ENCODE measurements at regions not wholly inside any gene's neighbourhood (a gene's known extent, or its start where the extent isn't known, plus 50 kb on each side); places are given as distances from the start of the nearest gene placed in this dataset.
"Not testable (repeated sequence)": the region's sequence is repeated elsewhere in the genome, so short reads cannot be mapped to it uniquely, and the experiment has no call there.

DNA sequence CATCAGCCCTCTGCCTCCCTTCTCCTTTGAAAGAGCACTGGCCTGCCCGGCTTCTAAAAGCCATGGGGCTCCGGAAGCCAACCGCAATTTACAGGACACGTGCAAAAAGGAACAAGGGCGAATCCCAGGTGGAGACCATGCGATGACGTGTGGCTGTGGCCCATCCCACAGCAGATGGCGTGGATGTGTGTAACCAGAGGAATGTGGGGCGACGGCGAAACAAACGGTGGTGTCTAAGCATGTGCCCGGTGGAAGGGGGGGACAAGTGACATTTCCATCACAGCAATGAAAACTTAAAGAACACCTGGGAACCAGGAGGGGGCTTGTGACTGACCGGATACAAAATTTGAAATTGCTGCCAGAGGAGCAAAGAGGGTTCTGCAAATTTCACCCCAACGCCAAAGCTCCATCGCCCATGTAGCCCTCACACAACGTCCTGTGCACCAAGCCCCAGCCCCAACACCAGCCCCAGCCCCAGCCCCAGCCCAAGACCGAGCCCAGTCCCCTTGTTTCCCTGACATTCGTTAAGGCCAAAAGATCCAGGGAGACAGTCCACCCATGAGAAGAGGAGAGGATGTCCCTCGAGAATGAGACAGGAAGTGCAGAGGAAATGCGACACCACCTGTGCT is 159.7 kb upstream of the ZNF337 start:
- Mint-ChIP-seq H3K27me3 (peaks cover 33% of the 10 kb centered on the region), H3K36me3 (ENCODE audit: low read depth) (no peaks in the 10 kb centered on the region), H3K9me3 (no peaks in the 10 kb centered on the region), H3K4me3 (no peak overlapping the region), H3K4me1 (peaks cover 19% of the 10 kb centered on the region), H3K27ac (no peak overlapping the region)
- ChIA-PET CTCF (no interaction called here), POLR2A (no interaction called here)
- DNase-seq: no peak

DNA sequence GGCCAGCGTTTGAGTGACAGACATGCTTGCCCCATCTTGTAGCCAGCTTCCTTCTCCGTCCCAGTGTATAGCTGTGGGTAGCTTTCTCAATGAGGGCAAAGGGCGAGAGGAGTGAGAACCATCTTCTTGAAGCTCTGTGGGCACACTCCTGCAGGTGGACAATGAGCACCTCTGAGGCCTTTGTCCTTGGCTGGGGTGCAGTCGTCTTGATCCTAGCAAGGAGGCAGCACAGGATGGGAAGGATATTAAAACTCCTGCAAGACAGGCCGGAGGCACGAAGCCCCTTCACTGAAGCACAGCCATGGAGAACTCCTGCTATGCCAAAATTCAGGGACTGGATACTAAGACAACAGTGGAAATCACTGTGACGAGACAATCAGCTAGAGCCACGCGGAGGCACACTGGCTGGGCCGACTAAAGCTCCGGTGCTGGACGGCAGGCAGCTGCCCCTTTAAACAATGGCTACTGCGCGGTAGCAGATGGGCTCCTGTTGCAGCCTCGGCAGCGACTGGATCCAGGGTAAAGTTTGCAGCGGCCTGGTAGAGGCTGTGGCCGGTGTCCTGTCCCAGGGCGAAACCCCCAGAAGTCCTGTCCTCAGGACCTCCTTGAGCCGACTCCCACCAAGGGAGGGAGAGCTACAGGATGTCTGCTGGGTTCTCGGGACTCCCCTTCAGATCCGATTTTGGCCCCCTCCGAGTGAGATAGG is 159.0 kb upstream of the ZNF337 start:
- POLR2A ChIA-PET; DNase-seq; H3K9me3 Mint-ChIP-seq; H3K27ac Mint-ChIP-seq; H3K36me3 Mint-ChIP-seq (ENCODE audit: low read depth); CTCF ChIA-PET; H3K4me3 Mint-ChIP-seq: not testable (repeated sequence)
- peaks cover 13% of the 10 kb centered on the region for H3K4me1 Mint-ChIP-seq
- H3K27me3 Mint-ChIP-seq: peaks cover 25% of the 10 kb centered on the region

DNA sequence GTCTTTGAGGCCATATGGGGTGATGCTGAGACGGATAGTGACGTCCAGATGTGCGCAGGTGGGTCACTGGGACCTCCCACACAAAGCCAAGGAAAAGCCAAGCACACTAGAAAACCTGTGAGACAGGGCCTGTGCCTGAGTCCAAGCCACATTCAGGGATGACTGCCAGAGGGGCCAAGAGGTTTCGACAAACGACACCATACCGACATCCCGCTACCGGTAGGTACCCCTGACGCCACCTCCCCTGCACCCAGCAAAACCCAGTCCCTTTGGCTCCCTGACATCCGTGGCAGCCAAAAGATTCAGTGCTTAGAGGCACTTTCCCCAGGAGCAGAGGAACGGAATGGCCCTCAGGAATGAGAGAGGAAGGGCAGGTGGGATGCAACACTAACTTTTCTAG is 158.0 kb upstream of the ZNF337 start:
- H3K9me3 Mint-ChIP-seq; CTCF ChIA-PET; H3K36me3 Mint-ChIP-seq (ENCODE audit: low read depth); POLR2A ChIA-PET; DNase-seq; H3K27ac Mint-ChIP-seq: not testable (repeated sequence)
- Mint-ChIP-seq H3K27me3 (peaks cover 16% of the 10 kb centered on the region), H3K4me3 (peak overlapping the region; percentile 79), H3K4me1 (peaks cover 13% of the 10 kb centered on the region)

DNA sequence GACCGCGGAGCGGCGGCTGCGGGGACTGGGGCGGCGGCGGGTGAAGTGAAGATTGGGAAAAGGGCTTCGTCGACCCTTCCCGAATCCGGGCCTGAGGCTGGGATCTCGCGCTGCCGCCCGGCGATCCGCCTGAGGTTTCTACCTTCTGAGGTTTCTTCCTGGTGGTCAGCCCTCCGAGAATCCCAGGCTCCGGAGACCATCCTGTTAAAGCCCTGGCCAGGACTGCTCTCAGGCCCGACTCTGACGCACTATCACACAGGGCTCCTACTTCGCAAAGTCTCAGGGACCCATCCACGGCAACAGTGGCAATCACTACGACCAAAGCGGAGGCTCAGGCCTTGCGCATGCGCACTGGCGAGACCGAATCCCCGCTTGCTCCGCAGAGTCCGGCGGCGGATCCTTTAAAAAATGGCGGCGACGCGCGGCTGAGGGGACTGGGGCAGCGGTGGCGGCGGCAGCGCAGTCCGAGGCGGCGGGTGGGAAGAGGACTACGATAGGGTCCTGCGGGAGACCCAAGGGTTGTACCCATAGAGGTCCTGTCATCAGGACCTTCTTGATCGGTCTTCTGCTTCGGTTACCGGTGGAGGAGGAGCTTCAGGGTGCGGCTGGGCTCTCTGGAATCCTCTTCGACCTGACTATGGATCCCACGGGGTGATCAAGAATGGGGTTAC is 157.2 kb upstream of the ZNF337 start:
- H3K4me1 Mint-ChIP-seq: peaks cover 11% of the 10 kb centered on the region
- DNase-seq: peak; percentile 83
- CTCF ChIA-PET; POLR2A ChIA-PET; H3K9me3 Mint-ChIP-seq; H3K27me3 Mint-ChIP-seq; H3K36me3 Mint-ChIP-seq (ENCODE audit: low read depth): not testable (repeated sequence)
- peak overlapping the region; percentile 52 for H3K27ac Mint-ChIP-seq
- peak overlapping the region; percentile 79 for H3K4me3 Mint-ChIP-seq

DNA sequence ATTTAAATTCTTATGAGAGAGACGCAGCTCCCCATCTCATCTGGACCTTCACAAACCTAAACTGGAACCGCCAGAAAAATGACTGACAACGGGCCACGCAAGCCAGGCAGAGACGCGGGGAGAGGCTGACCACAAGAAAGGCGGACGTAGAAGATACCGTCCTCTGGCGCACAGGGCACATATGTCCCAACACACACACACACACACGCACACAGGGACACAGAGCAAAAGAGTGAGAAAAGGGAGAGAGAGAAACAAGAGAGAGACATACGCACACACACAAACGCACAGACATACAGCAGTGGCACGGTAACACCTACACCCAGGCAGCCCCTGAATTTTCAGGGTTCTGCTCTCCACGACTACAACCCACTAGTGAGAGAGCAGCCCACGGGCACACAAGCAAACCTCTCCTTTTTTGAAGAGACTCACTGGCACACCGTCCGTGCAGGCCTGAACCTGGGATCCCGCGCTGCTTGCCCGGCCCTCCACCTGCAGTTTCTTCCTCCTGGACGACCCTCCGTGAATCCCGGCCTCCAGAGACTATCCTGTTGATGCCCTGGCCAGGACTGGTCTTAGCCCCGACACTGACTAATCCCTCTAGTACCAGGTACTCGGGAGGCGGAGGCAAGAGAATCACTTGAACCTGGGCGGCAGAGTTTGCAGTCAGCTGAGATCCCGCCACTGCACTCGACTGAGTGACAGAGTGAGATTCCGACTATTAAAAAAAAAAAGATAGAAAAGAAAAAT is 156.5 kb upstream of the ZNF337 start:
- H3K27ac Mint-ChIP-seq; CTCF ChIA-PET; DNase-seq; H3K27me3 Mint-ChIP-seq; POLR2A ChIA-PET; H3K36me3 Mint-ChIP-seq (ENCODE audit: low read depth); H3K9me3 Mint-ChIP-seq: not testable (repeated sequence)
- Mint-ChIP-seq H3K4me3 (peak overlapping the region; percentile 79), H3K4me1 (peaks cover 11% of the 10 kb centered on the region)

DNA sequence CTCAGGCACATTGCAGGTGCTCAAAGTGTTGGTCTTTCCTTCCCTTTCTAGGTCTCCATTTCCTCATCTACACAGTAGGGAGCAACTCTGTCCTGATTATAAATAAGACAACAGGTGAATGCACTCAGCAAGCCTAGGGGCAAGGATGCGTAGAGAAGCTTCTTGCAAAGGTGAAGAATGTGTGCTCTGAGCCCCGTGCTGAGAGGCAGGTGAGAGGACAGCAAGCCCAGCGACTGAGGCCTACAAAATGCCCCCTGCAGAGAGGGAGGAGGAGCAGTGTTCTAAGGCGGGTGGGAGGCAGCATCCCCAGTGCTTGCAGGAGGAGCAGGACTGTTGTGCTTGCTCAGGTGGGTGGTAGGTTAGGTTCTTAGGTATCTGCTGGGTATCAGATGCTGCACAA is 153.5 kb upstream of the ZNF337 start:
- H3K27me3 Mint-ChIP-seq; H3K36me3 Mint-ChIP-seq (ENCODE audit: low read depth); DNase-seq; H3K4me3 Mint-ChIP-seq; H3K4me1 Mint-ChIP-seq; H3K9me3 Mint-ChIP-seq; H3K27ac Mint-ChIP-seq; CTCF ChIA-PET; POLR2A ChIA-PET: not testable (repeated sequence)

DNA sequence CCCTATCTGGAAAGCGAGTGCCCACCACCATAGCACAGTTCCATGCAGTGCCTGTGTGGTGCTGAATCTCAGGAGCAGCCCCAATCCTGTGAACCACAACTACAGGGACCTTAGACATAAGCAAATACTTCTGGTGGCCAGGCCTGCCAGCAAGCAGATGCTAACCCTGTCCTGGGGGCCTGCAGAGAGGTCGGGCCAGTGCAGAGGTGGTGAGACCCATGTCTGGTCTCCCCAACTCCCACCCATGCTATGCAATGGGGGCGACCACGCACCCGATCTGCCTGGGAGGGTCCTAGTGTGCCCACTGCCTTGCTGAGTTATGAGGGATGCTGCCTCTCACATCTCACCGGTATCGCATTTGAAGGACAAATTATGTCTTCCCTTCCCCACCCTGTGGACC is 151.6 kb upstream of the ZNF337 start:
- Mint-ChIP-seq H3K9me3 (no peaks in the 10 kb centered on the region), H3K4me3 (no peak overlapping the region), H3K27me3 (no peaks in the 10 kb centered on the region), H3K4me1 (peaks cover 3% of the 10 kb centered on the region), H3K27ac (no peak overlapping the region), H3K36me3 (ENCODE audit: low read depth) (no peaks in the 10 kb centered on the region)
- POLR2A ChIA-PET: no interaction called here
- no peak for DNase-seq
- CTCF ChIA-PET: no interaction called here

DNA sequence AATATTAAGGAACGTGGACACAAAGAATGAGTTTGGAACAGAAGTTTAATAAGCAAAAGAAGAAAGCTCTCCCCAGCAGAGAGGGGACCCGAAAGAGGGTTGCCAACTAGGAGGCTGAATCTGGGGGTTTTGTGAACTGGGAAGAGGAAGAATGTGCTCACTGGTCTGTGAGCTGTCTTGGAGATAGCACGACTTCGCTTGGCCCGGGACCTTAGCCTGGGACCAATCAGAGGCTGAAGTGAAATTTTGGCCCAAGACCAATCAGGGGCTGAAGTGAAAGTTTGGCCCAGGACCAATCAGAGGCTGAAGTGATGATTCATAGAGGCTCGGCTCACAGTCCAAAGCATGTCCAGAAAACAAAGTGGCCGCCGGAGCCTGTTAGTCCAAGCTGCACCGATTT is 148.0 kb upstream of the ZNF337 start:
- H3K36me3 Mint-ChIP-seq (ENCODE audit: low read depth); H3K4me3 Mint-ChIP-seq; DNase-seq; CTCF ChIA-PET; H3K4me1 Mint-ChIP-seq; H3K9me3 Mint-ChIP-seq; POLR2A ChIA-PET; H3K27ac Mint-ChIP-seq; H3K27me3 Mint-ChIP-seq: not testable (repeated sequence)

DNA sequence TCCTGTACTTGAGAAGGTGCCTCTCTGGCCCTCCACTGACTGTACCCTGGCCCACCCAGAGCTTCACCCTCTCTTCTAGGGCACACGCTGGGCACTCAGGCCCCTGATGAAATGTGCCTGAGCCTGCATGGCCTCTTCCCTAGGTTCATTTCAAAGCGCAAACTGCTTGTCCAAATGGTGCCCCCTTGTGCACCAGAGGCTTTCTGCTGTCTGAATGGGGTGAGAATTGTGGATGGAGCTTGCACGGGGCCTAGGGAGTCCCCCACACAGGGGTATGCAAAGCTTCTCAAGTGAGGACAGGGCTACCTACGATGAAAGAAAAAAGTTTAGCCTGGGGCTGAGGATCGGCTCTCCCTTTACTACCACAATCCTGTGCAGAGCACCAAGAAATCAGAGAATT is 116.9 kb upstream of the ZNF337 start:
- DNase-seq; H3K4me1 Mint-ChIP-seq; H3K27me3 Mint-ChIP-seq; POLR2A ChIA-PET; H3K27ac Mint-ChIP-seq; H3K9me3 Mint-ChIP-seq; CTCF ChIA-PET; H3K36me3 Mint-ChIP-seq (ENCODE audit: low read depth); H3K4me3 Mint-ChIP-seq: not testable (repeated sequence)

DNA sequence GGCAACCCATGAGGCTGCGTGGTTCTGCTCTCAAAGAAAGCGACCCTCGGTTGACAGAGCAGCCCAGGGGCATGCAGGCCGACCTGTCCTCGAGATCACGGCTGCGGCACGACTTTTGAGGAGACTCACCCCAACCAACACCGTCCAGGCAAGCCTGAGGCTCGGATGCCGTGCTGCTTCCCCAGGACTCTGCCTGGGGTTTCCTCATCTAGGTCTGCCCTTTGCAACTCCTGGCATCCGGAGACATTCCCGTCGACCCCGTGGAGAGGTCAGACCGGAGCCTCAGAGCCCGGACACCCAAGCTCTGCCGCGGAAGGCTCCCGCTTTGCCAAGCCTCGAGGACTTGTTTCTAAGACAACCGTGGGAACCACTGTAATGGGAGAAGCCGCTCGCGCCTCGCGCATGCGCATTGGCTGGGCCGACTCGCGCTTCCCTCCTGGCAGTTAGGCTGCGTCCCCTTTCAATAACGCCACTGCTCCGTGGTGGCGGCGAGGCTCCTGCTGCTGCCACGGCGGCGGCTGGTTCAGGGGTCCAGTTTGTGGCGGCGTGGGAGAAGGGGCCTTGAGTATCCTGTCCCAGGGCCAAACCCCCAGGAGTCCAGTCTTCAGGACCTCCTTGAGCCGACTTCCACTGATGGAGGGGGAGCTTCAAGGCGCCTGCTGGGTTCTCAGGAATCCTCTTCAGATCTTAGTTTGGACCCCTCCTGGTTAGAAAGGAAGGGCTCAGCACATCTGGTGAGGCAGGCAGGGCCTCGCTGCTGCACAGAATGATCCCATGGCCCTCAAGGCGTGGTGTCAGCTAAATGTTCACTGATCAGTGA is 101.7 kb upstream of the ZNF337 start:
- H3K9me3 Mint-ChIP-seq; CTCF ChIA-PET; H3K27me3 Mint-ChIP-seq; H3K4me1 Mint-ChIP-seq; H3K4me3 Mint-ChIP-seq; H3K36me3 Mint-ChIP-seq (ENCODE audit: low read depth); POLR2A ChIA-PET; H3K27ac Mint-ChIP-seq; DNase-seq: not testable (repeated sequence)

DNA sequence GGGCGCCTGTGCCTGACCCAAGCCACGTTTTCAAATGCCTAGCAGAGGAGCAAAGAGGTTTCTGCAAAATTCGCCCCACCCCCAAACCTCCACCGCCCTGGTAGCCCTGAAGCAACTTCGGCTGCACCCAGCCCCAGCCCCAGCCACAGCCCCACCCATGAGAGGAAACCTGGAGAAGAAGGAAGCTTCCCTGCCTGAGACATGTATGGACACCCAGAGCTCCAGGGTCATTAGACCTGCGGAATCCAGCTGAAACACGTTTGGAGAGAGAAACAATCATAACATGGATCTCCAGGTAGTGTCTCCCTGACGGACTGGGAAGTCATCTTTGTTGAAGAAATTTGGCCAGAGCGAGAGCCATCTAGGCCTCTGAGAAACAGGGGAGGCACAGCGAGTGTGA is 100.4 kb upstream of the ZNF337 start:
- H3K27ac Mint-ChIP-seq; H3K27me3 Mint-ChIP-seq; H3K36me3 Mint-ChIP-seq (ENCODE audit: low read depth); POLR2A ChIA-PET; H3K4me1 Mint-ChIP-seq; CTCF ChIA-PET; H3K9me3 Mint-ChIP-seq; H3K4me3 Mint-ChIP-seq; DNase-seq: not testable (repeated sequence)

DNA sequence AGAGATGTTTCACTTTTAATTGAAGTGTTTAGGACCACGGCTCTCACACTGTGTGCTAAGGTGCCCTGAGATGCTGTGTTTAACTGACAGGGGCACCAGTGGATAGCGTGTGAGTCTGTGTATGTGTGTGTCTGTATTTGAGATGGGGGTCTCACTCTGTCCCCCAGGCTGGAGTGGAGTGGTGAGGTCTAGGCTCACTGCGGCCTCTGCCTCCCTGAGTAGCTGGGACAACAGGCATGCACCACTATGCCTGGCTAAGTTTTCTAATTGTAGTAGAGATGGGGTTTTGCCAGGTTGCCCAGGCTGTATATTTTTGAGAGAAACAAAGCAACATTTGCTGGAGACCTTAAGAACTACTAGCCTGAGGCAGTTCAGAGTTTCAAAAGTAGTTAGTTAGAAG is 80.6 kb upstream of the ZNF337 start:
- H3K9me3 Mint-ChIP-seq; DNase-seq; H3K4me3 Mint-ChIP-seq; H3K27ac Mint-ChIP-seq; CTCF ChIA-PET; H3K27me3 Mint-ChIP-seq; H3K4me1 Mint-ChIP-seq; POLR2A ChIA-PET; H3K36me3 Mint-ChIP-seq (ENCODE audit: low read depth): not testable (repeated sequence)

DNA sequence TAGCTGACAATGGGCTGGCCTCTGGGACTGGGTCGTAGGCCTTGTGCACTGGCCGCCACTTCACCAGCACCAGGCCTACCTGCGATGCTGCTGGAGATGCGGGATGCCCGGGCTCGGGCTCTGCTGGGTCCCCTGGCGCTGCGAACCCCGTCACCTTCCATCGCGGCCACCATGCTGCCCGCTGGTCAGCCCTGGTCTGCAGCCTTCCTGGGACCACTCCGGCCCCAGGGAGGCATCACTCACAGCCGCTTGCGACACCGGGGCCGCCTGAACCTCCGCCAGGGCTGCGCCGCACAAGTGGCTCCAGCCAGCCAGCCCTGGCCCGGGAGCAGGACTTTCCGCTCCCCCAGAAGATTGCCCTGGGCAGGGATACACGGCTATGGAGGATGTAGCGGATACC is 78.1 kb upstream of the ZNF337 start:
- DNase-seq; H3K27ac Mint-ChIP-seq; POLR2A ChIA-PET; H3K9me3 Mint-ChIP-seq; H3K4me1 Mint-ChIP-seq; H3K27me3 Mint-ChIP-seq; H3K36me3 Mint-ChIP-seq (ENCODE audit: low read depth); H3K4me3 Mint-ChIP-seq; CTCF ChIA-PET: not testable (repeated sequence)

Data from activated CD4-positive, alpha-beta memory T cell treated with anti-CD3 and anti-CD28 coated beads, Interleukin-2, amount 10 ng/mL, durations not matched to agents 7 days and 5 days (primary cell).